Endothelial cell of umbilical vein (primary cell): ENCODE measurements at regions not wholly inside any gene's neighbourhood (a gene's known extent, or its start where the extent isn't known, plus 50 kb on each side); places are given as distances from the start of the nearest gene placed in this dataset.

Experiments
- BruUV-seq: library from RNA; stranded (reverse); fragments of 400-500 nt; replicated peaks from 2 replicates; lab custom pipeline; 2021; lab: Mats Ljungman, UMichigan
- CTCF ChIA-PET: fragments of 300-600, 350-600 bp; sonication (Branson Sonifier 250); formaldehyde crosslinking; loops from one replicate; lab custom pipeline; 2021; ENCODE audit warnings: antibody characterized with exemption, inconsistent platforms; lab: Charles Lee
- POLR2A ChIA-PET: fragments of 300-600, 350-600 bp; sonication (Branson Sonifier 250); formaldehyde crosslinking; loops from one replicate; lab custom pipeline; 2021; ENCODE audit warnings: antibody characterized with exemption, inconsistent platforms; lab: Charles Lee
- DNase-seq: peaks from one replicate; pipeline ENCODE4 v3.0.0-alpha.2; 2011; ENCODE audit warnings: low read depth, low spot score
- FAIRE-seq: peaks from 2 replicates; lab custom pipeline; 2011; peaks lifted over from hg19 to GRCh38; lab: Jason Lieb, UNC
- H2AFZ ChIP-seq: 2 replicates; pipeline ENCODE4 v1.6.0; 2012; ENCODE audit warnings: low read depth, low read length, control low read depth, inconsistent platforms
- H3K27ac ChIP-seq: 2 replicates; pipeline ENCODE4 v1.5.1; 2011; ENCODE audit warnings: low read depth, mild to moderate bottlenecking, control low read depth, low read length, moderate library complexity; ENCODE audit not compliant: insufficient read depth
- H3K27me3 ChIP-seq, 2 experiments: 2 replicates each; pipeline versions ENCODE4 v1.6.0 to v1.6.1; 2011; ENCODE audit warnings: low read length in 2 of 2, mixed read lengths in 1 of 2; ENCODE audit not compliant: control insufficient read depth in 2 of 2, insufficient read depth in 2 of 2
- H3K36me3 ChIP-seq, 2 experiments: 2 replicates in 1 of 2; 3 replicates in 1 of 2; pipeline ENCODE4 v1.5.1; 2011; ENCODE audit warnings: low read length in 2 of 2, mild to moderate bottlenecking in 1 of 2, moderate library complexity in 1 of 2; ENCODE audit not compliant: control insufficient read depth in 2 of 2, insufficient read depth in 2 of 2; ENCODE audit errors: extremely low read depth in 1 of 2
- H3K4me1 ChIP-seq: 3 replicates; pipeline ENCODE4 v1.5.1; 2011; ENCODE audit warnings: mild to moderate bottlenecking, low read length; ENCODE audit not compliant: control insufficient read depth, insufficient read depth; ENCODE audit errors: extremely low read depth
- H3K4me2 ChIP-seq: 2 replicates; pipeline ENCODE4 v1.6.1; 2011; ENCODE audit warnings: low read length, control low read depth, mixed read lengths; ENCODE audit not compliant: insufficient read depth
- H3K4me3 ChIP-seq, 3 experiments: fragments of 200-600 bp in 1 of 3; sonication (generic), shearing (Covaris generic) in 1 of 3; replicated peaks in 1 of 3; 2 replicates each; pipeline ENCODE4 v1.5.1; 2011 to 2016; ENCODE audit warnings: control low read depth in 3 of 3, low read length in 3 of 3, mild to moderate bottlenecking in 2 of 3, inconsistent platforms in 1 of 3, low read depth in 1 of 3, moderate library complexity in 1 of 3; ENCODE audit not compliant: insufficient read depth in 1 of 3
- H3K79me2 ChIP-seq: 2 replicates; pipeline ENCODE4 v1.6.0; 2012; ENCODE audit warnings: low read length, inconsistent platforms; ENCODE audit not compliant: control insufficient read depth, insufficient read depth
- H3K9ac ChIP-seq: replicated peaks from 2 replicates; pipeline ENCODE3; 2011; ENCODE audit warnings: low read length, control low read depth; ENCODE audit not compliant: insufficient read depth; ENCODE audit errors: extremely low read depth
- H3K9me1 ChIP-seq: replicated peaks from 3 replicates; pipeline ENCODE4 v1.6.0; 2011; ENCODE audit warnings: mild to moderate bottlenecking, low read length; ENCODE audit not compliant: control insufficient read depth, insufficient read depth; ENCODE audit errors: extremely low read depth
- H3K9me3 ChIP-seq: replicated peaks from 2 replicates; pipeline ENCODE4 v1.5.1; 2012; ENCODE audit warnings: low read length, inconsistent platforms; ENCODE audit not compliant: control insufficient read depth, insufficient read depth
- H4K20me1 ChIP-seq: replicated peaks from 2 replicates; pipeline ENCODE3; 2011; ENCODE audit warnings: mild to moderate bottlenecking, low read length; ENCODE audit not compliant: control insufficient read depth, insufficient read depth; ENCODE audit errors: extremely low read depth
- CTCF ChIP-seq, 2 donors: IDR thresholded peaks; 1 replicate in 1 of 2; 2 replicates in 1 of 2; pipeline ENCODE4 v1.5.1; 2011; ENCODE audit warnings: low read length in 2 of 2, mild to moderate bottlenecking in 2 of 2, moderate library complexity in 2 of 2, control low read depth in 1 of 2, inconsistent platforms in 1 of 2, low read depth in 1 of 2; ENCODE audit not compliant: insufficient read depth in 1 of 2; ENCODE audit errors: extremely low read depth in 1 of 2
- EZH2 ChIP-seq: IDR thresholded peaks from 2 replicates; pipeline ENCODE4 v1.6.1; 2012; ENCODE audit warnings: borderline replicate concordance, low read depth, mild to moderate bottlenecking, moderate library complexity, low read length, inconsistent platforms; ENCODE audit not compliant: severe bottlenecking
- FOS ChIP-seq: IDR thresholded peaks from 2 replicates; pipeline ENCODE4 v1.6.1; 2011; ENCODE audit warnings: mild to moderate bottlenecking, low read length, moderate library complexity, borderline replicate concordance; ENCODE audit not compliant: insufficient read depth
- GATA2 ChIP-seq: IDR thresholded peaks from 2 replicates; pipeline ENCODE4 v1.7.0; 2011; ENCODE audit warnings: low read depth, mild to moderate bottlenecking, moderate library complexity, mixed read lengths, low read length; ENCODE audit not compliant: insufficient read length, insufficient read depth
- JUN ChIP-seq: IDR thresholded peaks from 2 replicates; pipeline ENCODE4 v1.6.1; 2011; ENCODE audit warnings: borderline replicate concordance, low read depth; ENCODE audit not compliant: insufficient read length, insufficient read depth
- MAX ChIP-seq: IDR thresholded peaks from 2 replicates; pipeline ENCODE4 v1.6.1; 2011; ENCODE audit not compliant: insufficient read depth, insufficient read length
- MYC ChIP-seq: IDR thresholded peaks from one replicate; pipeline ENCODE4 v1.6.1; 2011; ENCODE audit warnings: mild to moderate bottlenecking, low read depth, low read length
- POLR2A ChIP-seq: IDR thresholded peaks from 2 replicates; pipeline ENCODE4 v1.6.1; 2012; ENCODE audit warnings: low read depth, mild to moderate bottlenecking, control low read depth, low read length
- POLR2AphosphoS5 ChIP-seq: IDR thresholded peaks from 2 replicates; pipeline ENCODE4 v1.6.1; 2012; ENCODE audit warnings: low read depth, mild to moderate bottlenecking, control low read depth, low read length, moderate library complexity; ENCODE audit not compliant: insufficient read depth
- dilution Hi-C: fragments of 300-500 bp; cut with MboI; formaldehyde crosslinking; loops from one replicate; pipeline ENCODE4 v1.15.0; 2019; ENCODE audit warnings: low sequenced_read_pairs; ENCODE audit not compliant: extremely low pct_ligation_motif_present
- intact Hi-C: fragments of 100-400 bp; cut with micrococcal nuclease; formaldehyde crosslinking; loops from one replicate; pipeline ENCODE4 v1.10.0; 2022

- Histone ChIP-seq H3K4me2 (no peak overlapping the region), H3K27me3 (no peaks in the 10 kb centered on the region), H3K79me2 (no peaks in the 10 kb centered on the region), H2AFZ (no peak overlapping the region), H3K9me1 (no peaks in the 10 kb centered on the region), H3K4me3 (no peak overlapping the region), H3K36me3 (no peaks in the 10 kb centered on the region), H4K20me1 (no peaks in the 10 kb centered on the region), H3K27ac (no peak overlapping the region), H3K9ac (no peak overlapping the region), H3K9me3 (no peaks in the 10 kb centered on the region), H3K4me1 (no peaks in the 10 kb centered on the region)
- no peak for FAIRE-seq
- DNase-seq: no peak
- BruUV-seq: no TSS peak
- TF ChIP-seq MYC (no peak), EZH2 (no peak), CTCF (IDR thresholded peaks at IDR 0.05; ENCODE audit: extremely low read depth in 1 of 2, insufficient read depth in 1 of 2, low read depth in 1 of 2, low read length in 2 of 2) (no peak), FOS (no peak), GATA2 (no peak), JUN (no peak), POLR2AphosphoS5 (no peak), MAX (no peak), POLR2A (no peak)
- ChIA-PET CTCF (no interaction called here), POLR2A (no interaction called here)
- dilution Hi-C loops (no loop called here), intact Hi-C loops (no loop called here)
These were observed 214.9 kb downstream of the CXXC4 start for GRCh38 chr4:104279744-104280143.
